ENCODE measurements at regions not wholly inside any gene's neighbourhood (a gene's known extent, or its start where the extent isn't known, plus 50 kb on each side); places are given as distances from the start of the nearest gene placed in this dataset.
"Not testable (repeated sequence)": the region's sequence is repeated elsewhere in the genome, so short reads cannot be mapped to it uniquely, and the experiment has no call there.

GRCh38 chr1:157460381-157460780 lies 91.9 kb downstream of the FCRL5 start:
- no peak for DNase-seq (ENCODE audit: low read depth)

- no peak for DNase-seq (ENCODE audit: low read depth)
Measured at GRCh38 chr1:157457279-157457678, 95.0 kb downstream of the FCRL5 start.

DNA sequence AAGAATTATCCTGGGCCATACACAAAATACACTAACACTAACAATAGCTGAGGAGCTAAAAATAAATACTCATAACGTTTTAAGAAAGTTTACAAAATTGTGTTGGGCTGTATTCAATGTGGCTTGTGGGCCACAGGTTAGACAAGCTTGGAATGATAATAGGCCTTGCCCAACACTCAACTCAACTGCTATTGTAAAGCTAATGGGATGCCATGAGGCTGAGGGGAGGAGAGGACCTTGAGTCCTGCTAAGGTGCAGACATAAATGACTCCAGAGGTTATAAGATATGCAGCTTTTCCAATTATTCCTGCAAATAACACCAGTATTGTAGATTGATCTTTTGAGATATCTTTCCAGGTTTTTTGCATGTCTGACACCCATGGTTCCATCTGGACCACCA lies 97.0 kb downstream of the FCRL5 start:
- DNase-seq (ENCODE audit: low read depth), result no peak

- DNase-seq (ENCODE audit: low read depth), result no peak
Measured at GRCh38 chr1:157450106-157450505, 102.2 kb downstream of the FCRL5 start.

DNA sequence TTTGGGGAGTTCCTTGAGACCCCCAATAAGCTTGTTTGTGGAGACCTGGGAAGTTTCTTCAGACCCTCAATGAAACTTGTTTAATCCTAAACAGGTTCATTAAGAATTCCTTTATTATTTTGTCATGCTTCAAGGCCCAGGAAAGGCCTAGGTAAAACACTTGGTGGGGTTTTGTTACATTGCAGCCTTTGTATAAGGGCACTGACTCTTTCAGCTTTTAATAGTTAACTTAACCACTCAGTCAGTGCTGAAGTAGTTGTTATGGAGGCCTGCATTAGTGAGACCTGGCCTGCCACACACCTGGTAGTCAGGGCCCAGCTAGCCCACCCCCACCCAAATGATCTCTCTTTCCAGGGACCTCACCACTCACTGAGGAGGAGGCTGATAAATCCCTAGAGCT lies 103.7 kb downstream of the FCRL5 start:
- DNase-seq (ENCODE audit: low read depth), result no peak

GRCh38 chr1:157446356-157446755 lies 106.0 kb downstream of the FCRL5 start:
- DNase-seq (ENCODE audit: low read depth), result not testable (repeated sequence)

DNA sequence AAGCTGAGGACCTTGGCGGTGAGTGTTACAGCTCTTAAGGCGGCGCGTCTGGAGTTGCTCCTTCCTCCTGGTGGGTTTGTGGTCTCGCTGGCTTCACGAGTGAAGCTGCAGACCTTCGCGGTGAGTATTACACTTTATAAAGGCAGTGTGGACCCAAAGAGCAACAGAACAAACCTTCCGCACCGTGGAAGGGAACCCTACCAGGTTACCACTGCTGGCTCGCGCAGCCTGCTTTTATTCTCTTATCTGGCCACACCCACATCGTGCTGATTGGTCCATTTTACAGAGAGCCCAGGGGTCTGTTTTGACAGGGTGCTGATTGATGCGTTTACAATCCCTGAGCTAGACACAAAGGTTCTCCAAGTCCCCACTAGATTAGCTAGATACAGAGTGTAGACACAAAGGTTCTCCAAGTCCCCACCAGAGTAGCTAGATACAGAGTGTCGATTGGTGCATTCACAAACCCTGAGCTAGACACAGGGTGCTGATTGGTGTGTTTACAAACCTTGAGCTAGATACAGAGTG lies 106.6 kb downstream of the FCRL5 start:
- DNase-seq (ENCODE audit: low read depth), result not testable (repeated sequence)

DNA sequence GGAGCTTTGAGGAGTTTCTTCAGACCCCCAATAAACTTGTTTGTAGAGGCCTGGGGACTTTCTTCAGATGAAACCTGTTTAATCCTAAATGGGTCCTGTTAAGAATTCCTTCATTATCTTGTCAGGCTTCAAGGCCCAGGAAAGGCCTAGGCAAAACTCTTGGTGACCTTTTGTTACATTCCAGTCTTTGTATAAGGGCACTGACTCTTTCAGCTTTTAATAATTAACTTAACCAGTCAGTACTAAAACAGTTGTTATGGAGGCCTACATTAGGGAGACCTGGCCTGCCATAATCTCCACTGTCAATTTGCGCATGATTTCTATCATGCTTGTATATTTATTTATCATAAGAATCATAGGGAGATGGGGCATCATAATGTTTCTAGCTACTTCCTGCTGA lies 110.2 kb downstream of the FCRL5 start:
- no peak for DNase-seq (ENCODE audit: low read depth)

DNA sequence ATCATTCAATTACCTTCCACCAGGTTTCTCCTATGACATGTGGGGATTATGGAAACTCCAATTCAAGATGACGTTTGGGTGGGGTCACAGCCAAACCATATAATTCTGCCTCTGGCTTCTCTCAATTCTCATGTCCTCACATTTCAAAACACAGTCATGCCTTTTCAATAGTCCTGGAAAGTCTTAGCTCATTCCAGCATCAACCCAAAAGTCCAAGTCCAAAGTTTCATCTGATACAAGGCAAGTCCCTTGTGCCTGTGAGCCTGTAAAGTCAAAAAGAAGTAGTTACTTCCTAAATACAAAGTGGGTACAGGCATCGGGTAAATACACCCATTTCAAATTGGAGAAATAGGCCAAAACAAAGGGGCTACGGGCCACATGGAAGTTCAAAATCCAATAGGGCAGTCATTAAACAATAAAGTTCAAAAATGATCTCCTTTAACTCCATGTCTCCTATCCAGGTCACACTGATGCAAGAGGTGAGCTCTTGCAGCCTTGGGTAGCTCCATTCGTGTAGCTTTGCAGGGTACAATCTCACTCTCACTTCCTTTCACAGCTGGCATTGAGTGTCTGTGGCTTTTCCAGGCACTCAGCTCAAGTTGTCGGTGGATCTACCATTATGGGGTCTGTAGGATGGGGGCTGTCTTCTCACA lies 112.9 kb downstream of the FCRL5 start:
- DNase-seq (ENCODE audit: low read depth), result no peak

GRCh38 chr1:157438613-157439012 lies 113.7 kb downstream of the FCRL5 start:
- peak; percentile 40 for DNase-seq (ENCODE audit: low read depth)

DNA sequence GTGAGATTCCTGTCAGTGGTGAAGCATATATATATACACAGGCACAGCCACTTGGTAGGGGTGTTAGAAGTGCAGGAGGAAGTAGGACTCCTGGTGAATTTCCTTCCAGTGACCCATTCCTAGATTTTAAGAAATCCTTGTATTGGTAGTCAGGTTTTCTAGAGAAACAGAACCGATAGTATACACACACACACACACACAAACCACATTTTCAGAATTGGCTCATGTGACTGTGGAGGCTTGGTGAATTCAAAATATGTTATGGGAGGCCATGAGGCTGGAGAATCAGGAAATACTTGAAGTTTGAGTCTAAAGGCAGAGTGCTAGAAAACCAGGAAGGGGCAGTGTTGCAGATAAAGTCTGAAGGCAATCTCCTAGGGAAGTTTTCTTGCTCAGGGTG lies 114.2 kb downstream of the FCRL5 start:
- peak; percentile 48 for DNase-seq (ENCODE audit: low read depth)

DNA sequence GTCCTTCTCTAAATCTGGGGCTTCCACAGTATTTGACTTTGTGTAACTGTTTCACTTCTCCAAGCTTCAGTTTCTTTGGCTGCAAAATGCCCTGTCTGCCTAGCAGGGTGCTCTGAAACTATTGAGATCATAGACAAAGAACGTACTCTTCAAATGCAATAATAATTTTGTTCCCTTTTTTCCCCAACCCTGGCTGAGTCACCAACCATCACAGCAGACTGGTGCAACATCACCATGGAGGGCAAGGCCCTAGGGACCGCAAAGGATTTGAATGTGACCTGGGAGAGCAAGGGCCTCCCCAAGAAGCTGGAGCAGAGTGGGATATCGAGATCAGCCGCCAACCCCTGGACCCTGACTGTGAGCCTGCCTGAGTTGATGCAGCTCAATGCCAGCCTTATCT lies 115.0 kb downstream of the FCRL5 start:
- no peak for DNase-seq (ENCODE audit: low read depth)

DNA sequence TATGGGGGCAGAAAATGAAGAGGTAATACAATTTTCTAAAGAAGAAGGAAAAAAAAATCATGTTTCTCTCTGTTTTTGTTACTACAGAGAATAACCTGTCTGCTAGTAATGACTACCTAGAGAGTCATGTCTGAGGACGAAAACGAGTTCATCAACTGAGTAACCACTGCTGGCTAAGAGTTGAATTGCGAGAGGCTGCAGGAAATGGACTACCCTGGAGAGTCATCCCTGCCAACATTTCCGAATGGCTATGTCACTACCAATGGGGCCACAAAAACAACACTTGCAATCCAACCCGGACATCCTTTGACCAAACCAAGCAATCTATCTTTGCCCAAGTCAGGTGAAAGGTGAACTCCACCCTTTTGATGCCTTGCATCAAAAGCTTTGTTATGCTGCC lies 120.6 kb downstream of the FCRL5 start:
- peak; percentile 62 for DNase-seq (ENCODE audit: low read depth)

GRCh38 chr1:157429601-157430240 lies 122.6 kb downstream of the FCRL5 start:
- no peak for DNase-seq (ENCODE audit: low read depth)

GRCh38 chr1:157423764-157424163 lies 128.6 kb downstream of the FCRL5 start:
- not testable (repeated sequence) for DNase-seq (ENCODE audit: low read depth)

DNA sequence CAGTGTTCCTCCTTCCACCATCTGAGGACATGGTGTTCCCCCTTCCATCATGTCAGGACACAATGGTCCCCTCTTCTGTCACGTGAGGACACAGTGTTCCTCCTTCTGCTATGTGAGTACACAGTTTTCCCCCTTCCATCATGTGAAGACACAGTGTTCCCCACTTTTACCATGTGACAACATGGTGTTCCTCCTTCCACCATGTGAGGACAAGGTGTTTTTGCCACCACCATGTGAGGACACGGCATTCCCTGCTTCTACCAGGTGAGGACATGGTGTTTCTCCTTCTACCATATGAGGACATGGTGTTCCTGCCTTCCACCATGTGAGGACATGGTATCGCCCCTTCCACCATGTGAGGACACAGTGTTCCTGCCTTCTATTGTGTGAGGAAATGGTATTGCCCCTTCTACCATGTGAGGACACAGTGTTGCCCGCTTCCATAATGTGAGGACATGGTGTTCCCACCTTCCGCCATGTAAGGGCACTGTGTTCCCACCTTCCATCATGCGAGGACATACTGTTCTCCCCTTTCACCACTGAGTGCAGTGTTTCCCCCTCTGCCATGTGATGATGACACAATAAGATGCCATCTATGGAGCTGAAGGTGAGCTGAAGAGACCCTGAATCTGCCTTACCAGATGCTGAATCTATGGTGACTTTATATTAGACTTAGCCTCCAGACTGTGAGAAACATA lies 132.3 kb downstream of the FCRL5 start:
- no peak for DNase-seq (ENCODE audit: low read depth)

- DNase-seq (ENCODE audit: low read depth), result no peak
Measured at GRCh38 chr1:157418659-157419058, 133.7 kb downstream of the FCRL5 start.

- no peak for DNase-seq (ENCODE audit: low read depth)
Measured at GRCh38 chr1:157418231-157418630, 134.1 kb downstream of the FCRL5 start.

DNA sequence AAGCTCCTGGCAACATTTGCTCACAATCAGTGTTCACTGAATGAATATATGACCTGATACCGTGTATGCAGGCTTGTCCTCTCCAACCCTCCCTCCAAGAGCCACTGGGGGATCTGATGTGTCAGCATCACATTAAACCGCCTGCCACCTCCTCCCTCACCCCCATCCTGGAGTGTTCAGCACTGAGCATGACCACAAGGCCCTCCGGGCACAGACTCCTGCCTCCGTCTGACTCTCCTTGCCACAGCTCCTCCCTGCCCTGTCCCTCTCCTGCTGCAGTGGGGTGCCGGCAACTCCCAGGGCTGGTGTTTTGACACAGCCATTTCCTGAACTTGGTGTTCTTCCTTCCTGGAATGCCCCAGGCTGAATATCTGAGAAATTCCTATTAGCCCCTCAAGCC lies 136.7 kb downstream of the FCRL5 start:
- no peak for DNase-seq (ENCODE audit: low read depth)

- DNase-seq (ENCODE audit: low read depth), result no peak
Measured at GRCh38 chr1:157412308-157412707, 140.0 kb downstream of the FCRL5 start.

DNA sequence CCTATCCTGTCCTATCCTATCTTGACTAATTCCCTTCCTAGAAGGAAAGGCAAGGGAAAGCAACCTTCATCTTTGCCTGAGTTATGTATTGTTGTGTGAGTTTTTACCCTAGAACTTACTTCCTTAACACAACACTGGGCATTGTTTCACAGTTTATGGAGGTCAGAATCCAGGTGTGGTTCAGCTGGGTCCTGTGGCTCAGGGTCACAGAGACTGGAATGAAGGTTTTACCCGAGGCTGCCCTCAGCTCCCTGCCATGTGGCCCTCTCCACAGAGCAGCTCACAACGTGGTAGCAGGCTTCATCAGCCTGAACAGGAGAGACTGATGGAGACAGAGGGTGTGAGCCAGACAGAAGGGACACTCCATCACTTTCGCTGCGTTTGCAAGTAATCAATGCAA lies 140.5 kb downstream of the FCRL5 start:
- no peak for DNase-seq (ENCODE audit: low read depth)

DNA sequence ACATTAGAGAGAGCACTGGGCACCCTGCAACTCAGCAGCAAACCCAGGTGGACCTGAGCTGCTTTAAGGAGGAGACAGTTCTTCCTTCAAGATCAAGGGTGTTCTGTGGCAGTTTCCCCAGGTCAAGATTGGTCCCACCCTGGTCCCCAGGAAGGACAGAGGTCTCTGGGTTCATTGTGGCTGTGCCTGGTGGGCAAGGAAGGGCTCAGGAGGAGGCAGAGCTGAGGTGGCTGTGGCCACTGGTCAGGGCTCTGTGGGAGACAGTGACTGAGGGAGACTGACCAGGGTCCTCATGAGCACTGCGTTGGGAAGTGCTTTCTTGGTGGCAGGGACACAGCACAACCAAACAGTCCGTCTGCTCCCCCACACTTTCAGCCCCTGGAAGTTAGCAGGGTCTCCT lies 141.3 kb downstream of the FCRL5 start:
- no peak for DNase-seq (ENCODE audit: low read depth)

- no peak for DNase-seq (ENCODE audit: low read depth)
Measured at GRCh38 chr1:157410457-157410856, 141.9 kb downstream of the FCRL5 start.
